ENCODE measurements at regions not wholly inside any gene's neighbourhood (a gene's known extent, or its start where the extent isn't known, plus 50 kb on each side); places are given as distances from the start of the nearest gene placed in this dataset.

DNA sequence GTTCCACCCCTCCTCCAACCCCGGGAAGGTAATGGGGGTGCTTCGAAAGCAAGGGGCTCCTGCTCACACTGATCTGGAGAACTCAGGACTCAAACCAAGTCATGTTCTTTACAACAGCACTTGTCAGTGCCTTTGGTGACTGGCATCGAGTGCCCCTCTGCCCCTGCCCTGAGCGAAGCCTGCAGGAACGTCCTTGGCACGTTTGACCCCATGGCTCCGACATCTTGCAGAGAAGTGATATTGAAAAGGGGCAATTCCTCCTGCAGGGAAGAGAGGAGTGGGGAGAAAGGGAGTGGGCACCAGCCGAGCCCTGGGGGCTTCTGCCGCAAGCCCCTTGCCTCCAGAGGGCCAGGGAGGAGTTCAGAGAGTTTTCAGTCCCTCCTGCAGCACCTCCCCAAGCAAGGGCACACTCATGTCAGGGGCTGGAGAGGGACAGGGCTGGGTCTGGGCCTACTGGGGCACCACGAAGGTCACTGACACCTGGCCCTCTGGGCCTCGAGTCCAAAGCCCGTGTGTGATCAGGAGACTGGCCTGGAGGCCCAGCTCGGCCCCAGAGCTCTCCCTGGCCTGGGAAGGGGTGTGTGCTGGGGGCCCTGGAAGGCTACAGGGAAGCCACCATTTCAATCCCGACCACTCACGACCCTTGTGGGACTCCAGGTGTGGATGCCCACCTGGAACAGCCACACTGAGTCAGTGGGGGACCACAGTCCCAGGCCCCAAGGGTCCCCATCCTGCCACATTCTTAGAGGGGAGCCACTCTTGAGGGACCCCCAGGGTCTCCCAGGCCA lies 94.9 kb upstream of the NKX1-1 start:
- Mint-ChIP-seq H3K27ac (no peak overlapping the region), H3K9me3 (no peaks in the 10 kb centered on the region), H3K27me3 (ENCODE audit: low read depth) (no peaks in the 10 kb centered on the region), H3K36me3 (ENCODE audit: low read depth) (no peaks in the 10 kb centered on the region), H3K4me1 (ENCODE audit: low read depth) (no peaks in the 10 kb centered on the region), H3K4me3 (no peak overlapping the region)

DNA sequence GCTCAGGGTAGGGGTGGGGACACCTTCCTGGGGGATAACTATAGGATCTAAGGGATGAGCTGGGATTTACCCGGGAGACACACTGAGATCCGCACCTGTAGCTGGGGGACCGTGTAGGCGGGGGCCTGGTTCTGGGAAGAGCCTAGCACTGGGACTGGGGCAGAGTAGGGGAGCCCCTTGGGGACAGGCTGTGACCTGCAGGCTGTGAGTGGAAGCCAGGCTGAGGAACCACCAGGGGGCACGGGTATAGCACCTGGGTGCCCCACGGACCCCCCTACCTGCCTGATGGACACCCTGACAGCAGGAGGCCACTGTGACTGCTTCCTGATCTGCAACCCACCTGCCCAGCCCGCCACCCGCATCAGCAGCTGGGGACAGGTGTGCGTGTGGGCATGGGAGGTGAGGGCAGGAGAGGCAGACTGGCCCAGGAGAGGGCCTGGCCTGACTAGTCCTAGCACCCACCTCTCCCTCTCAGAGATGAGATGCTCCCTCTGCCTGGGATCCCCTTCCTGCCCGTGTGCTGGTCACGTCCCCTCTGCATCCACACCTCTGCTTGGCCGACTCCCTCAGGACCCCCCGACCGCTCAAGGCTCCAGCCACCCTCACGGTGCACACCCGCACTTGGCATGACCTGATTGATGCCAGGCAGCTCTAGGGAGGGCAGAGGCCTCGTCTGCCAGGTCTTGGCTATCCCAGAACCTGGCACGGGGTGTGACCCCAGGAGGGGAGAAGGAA lies 94.2 kb upstream of the NKX1-1 start:
- Mint-ChIP-seq H3K4me3 (no peak overlapping the region), H3K36me3 (ENCODE audit: low read depth) (no peaks in the 10 kb centered on the region), H3K27ac (no peak overlapping the region), H3K27me3 (ENCODE audit: low read depth) (no peaks in the 10 kb centered on the region), H3K4me1 (ENCODE audit: low read depth) (no peaks in the 10 kb centered on the region), H3K9me3 (no peaks in the 10 kb centered on the region)

DNA sequence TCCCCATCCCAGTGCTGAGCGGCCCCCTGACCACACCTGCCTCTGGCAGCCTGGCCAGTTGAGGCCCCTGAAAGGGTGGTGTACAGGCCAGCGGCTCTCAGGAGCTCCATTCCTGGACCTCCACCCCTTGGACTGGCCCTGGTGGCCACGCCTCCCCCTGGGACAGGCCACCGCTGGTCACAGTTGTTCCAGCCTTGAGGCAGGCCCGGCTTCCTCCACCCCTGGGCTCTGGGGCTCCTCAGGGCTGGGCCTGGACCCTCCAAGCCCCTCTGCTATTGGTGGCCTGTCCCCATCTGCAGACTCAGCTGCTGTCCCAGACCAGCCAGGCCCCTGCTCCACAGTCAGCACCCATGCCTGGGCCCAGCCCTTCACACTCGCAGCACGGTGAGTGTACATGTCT lies 93.2 kb upstream of the NKX1-1 start:
- H3K4me3 Mint-ChIP-seq, result no peak overlapping the region
- H3K27ac Mint-ChIP-seq, result no peak overlapping the region
- H3K36me3 Mint-ChIP-seq (ENCODE audit: low read depth), result no peaks in the 10 kb centered on the region
- no peaks in the 10 kb centered on the region for H3K27me3 Mint-ChIP-seq (ENCODE audit: low read depth)
- H3K4me1 Mint-ChIP-seq (ENCODE audit: low read depth), result no peaks in the 10 kb centered on the region
- no peaks in the 10 kb centered on the region for H3K9me3 Mint-ChIP-seq

DNA sequence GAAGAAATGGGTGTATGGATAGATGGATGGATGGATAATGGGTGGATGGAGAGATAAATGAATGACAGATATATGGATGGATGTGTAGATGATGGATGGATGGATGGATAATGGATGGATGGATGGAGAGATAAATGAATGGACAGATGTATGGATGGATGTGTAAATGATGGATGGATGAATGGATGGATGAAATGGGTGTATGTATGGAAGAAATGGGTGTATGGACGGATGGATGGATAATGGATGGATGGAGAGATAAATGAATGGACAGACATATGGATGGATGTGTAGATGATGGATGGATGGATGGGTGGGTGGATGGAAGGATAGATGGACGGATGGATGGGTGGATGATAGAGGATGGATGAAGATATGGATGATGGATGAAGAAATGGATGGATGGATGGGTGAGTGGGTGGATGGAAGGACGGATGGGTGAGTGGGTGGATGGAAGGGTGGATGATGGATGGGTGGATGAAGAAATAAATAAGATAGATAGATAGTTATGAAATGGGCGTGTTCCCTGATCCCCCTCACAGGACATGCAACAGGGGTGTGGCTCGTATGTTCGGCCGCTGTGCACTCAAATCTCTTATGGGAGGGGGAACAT lies 91.1 kb upstream of the NKX1-1 start:
- H3K4me1 Mint-ChIP-seq (ENCODE audit: low read depth), result no peaks in the 10 kb centered on the region
- no peaks in the 10 kb centered on the region for H3K27me3 Mint-ChIP-seq (ENCODE audit: low read depth)
- no peaks in the 10 kb centered on the region for H3K36me3 Mint-ChIP-seq (ENCODE audit: low read depth)
- no peak overlapping the region for H3K4me3 Mint-ChIP-seq
- no peak overlapping the region for H3K27ac Mint-ChIP-seq
- H3K9me3 Mint-ChIP-seq, result no peaks in the 10 kb centered on the region

DNA sequence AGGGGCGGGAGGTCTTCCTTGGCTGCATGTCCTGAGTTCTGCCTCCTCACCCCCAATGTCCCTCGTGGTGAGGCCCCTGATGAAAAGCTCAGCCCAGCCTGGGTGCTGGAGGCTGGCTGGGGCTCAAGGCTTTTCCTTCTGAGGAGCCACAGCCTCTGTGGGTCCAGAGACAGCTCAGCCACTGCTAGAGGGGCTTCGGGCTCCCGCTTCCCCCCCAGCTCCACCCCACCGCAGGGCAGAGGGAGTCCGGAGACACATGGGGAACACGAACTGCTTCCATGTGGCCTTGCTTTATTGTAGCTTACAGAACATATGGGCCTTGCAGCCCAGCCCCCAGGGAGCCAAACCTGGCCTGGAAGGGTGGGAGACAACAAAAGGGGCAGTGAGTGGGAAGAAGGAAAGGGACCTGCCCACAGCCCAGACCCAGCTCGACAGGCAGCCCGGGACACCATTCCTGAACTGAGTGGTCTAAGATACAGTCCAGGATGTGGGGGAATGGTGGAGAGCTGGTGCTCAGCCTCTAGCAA lies 89.9 kb upstream of the NKX1-1 start:
- Mint-ChIP-seq H3K4me3 (no peak overlapping the region), H3K27me3 (ENCODE audit: low read depth) (no peaks in the 10 kb centered on the region), H3K27ac (no peak overlapping the region), H3K4me1 (ENCODE audit: low read depth) (no peaks in the 10 kb centered on the region), H3K36me3 (ENCODE audit: low read depth) (no peaks in the 10 kb centered on the region), H3K9me3 (no peaks in the 10 kb centered on the region)

DNA sequence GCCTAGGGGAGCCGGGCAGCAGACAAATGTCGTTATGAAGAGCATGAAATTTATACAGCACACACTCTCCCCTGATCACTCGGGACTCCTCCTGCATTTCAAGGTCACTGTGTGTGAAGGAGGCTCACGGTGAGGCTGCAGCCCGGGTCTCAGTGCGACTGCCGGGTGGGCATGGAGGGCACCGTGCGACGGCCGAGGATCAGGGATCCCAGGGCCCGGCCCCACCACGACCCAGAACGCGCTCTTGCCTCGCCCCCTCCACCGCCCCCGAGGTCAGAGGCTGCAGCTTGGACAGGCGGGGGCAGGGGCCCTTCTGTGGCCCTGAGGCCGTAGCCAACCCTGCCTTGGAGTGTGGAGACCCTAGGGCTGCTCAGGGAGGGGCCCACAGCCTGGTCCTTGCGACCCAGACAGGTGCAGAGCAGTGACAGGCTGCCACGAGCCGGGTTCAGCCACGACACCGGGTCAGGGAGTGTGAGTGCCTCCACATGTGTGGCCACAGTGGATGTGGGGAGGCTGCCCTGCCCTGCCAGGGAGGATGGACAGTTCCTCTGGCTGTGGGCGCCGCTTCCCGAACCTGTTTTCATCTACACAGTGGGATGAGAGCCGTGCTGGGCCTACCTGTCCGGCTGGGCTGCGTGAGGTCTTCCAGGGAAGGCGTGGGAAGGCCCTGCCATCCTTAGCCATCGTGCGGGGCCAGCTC lies 89.3 kb upstream of the NKX1-1 start:
- Mint-ChIP-seq H3K4me1 (ENCODE audit: low read depth) (no peaks in the 10 kb centered on the region), H3K9me3 (no peaks in the 10 kb centered on the region), H3K27me3 (ENCODE audit: low read depth) (no peaks in the 10 kb centered on the region), H3K36me3 (ENCODE audit: low read depth) (no peaks in the 10 kb centered on the region), H3K4me3 (no peak overlapping the region), H3K27ac (no peak overlapping the region)

DNA sequence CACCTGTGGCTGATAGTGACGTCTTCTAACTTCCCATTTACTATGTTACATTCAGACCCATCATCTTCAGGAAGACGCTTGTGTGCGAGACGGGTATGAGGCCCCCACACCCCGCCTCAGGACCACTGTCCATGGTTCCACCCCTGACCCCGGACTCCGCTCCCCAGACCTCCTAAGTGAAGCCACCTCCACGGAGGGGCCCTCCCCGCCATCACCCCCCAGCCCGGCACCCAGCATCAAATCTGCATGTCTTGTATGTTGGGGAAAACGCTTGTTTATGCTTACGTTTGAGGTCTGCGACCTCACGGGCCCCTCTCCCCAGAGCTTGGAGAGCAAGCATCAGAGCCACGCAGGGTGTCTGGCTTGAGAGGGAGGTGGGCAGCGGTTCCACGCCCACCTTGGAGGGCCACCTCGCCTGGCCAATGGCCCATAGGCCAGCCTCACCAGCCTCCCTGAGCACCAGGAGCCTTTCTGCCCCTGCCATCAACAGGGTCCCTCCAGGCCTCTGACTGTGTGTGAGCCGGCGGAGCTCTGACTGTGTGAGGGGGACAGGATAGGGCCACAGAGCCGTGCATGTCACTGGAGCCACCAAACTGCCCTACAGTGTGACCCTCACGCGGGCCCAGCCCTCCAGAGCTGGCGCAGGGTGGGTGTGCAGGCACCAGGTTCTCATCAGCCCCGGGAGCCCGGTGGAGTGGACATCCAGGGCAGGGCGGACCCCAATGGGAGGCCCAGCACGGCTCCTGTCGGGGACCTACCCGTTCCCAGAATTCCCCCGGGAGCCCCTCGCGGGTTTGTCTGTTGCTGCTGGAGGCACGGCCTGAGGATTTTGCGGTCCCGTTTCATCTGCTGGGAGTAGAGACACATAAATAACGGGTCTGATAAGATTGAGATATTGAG lies 88.4 kb upstream of the NKX1-1 start:
- H3K9me3 Mint-ChIP-seq, result no peaks in the 10 kb centered on the region
- H3K36me3 Mint-ChIP-seq (ENCODE audit: low read depth), result no peaks in the 10 kb centered on the region
- no peak overlapping the region for H3K27ac Mint-ChIP-seq
- H3K4me3 Mint-ChIP-seq, result no peak overlapping the region
- H3K27me3 Mint-ChIP-seq (ENCODE audit: low read depth), result no peaks in the 10 kb centered on the region
- H3K4me1 Mint-ChIP-seq (ENCODE audit: low read depth), result no peaks in the 10 kb centered on the region

DNA sequence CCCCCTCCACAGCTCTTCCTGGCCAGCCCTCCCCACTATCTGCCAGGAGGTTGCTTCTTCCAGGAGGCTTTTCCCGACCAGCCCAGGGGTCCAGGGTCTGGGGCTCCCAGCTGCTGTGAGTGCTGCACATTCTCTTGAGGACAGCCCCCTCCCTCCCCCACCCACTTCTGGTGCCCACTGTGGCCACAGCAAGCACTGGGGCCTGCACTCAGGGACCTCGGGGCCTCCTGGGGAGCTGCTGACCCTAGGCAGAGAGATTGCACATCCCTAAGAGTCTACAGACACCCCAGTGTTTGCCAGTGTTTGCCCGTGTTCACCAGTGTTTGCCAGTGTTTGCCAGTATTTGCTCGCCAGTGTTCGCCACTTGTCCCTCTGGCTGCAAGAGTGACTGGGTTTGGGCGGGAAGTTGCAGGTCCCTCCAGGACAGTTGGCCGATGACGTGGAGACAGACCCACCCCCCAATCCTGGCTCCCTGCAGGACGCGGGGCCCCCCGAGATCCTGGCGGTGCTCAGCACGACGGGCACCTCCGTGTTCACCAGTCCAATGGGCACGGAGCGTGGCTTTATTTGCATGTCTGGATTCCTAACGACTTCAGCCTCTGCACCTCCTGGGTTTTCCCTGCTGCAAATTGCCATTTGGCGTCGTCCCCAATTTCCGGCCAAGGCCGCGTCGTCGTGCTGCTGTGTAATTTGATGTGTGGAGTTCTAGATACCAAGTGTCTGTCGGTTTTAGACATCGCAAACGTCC lies 87.5 kb upstream of the NKX1-1 start:
- Mint-ChIP-seq H3K27ac (no peak overlapping the region), H3K9me3 (no peaks in the 10 kb centered on the region), H3K4me3 (no peak overlapping the region), H3K27me3 (ENCODE audit: low read depth) (no peaks in the 10 kb centered on the region), H3K36me3 (ENCODE audit: low read depth) (no peaks in the 10 kb centered on the region), H3K4me1 (ENCODE audit: low read depth) (no peaks in the 10 kb centered on the region)

DNA sequence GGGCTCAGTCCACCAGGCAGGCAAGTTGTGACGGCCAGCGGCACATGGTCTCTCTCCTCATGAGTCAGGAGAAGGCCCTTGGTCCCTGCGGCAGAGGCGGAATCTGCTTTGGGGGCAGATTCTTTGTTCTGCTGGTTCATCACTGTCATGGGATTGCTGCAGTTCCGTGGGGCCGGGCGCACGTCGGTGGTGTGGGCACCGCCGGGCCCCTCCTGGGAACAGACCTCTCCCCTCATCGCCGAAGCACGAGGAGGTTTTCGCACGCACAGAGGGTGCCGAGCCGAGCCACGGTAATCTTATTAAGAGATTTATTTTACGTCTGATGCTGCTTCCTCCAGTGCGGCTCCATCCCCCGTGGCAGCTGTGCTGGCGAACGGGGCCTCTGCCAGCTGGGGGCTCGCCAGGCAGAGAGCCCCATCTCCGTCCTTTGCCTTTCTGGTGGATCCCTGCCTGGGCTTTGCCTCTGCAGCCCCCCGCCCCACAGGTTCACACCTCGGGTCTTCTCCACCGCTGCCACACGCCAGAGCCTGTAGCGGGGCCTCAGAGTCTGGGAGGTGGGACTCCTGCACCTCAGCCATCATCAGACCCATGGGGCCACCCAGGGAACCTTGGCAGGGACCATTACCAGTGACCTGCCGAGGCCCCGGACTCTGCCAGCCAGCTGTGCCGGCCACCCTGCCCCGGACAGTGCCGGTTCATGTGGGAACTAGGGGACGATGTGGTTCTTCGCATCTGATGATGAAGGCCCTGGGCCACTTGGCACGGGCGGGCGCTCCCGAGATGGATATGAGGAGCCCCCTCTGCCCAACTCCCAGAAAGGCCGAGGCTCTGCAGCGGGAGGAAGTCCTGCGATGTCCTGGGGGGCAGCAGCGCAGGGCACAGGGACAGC lies 86.7 kb upstream of the NKX1-1 start:
- Mint-ChIP-seq H3K27ac (no peak overlapping the region), H3K36me3 (ENCODE audit: low read depth) (no peaks in the 10 kb centered on the region), H3K4me1 (ENCODE audit: low read depth) (no peaks in the 10 kb centered on the region), H3K27me3 (ENCODE audit: low read depth) (no peaks in the 10 kb centered on the region), H3K9me3 (no peaks in the 10 kb centered on the region), H3K4me3 (no peak overlapping the region)

DNA sequence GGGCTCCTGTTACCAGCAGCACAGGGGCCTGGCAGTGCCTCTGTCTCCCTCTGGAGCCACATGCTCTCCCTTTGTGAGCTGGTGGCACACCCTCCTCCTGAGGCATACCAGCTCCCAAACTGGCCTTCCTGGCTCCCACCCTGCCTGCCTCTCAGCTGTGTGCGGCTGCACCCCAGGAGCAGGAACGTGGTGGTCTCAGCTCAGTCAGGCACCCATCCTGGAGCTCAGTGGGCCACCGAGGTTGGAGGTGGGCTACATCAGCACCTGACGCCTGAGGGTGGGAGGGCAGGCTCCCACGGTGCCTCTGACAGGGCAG lies 85.9 kb upstream of the NKX1-1 start:
- Mint-ChIP-seq H3K27ac (no peak overlapping the region), H3K9me3 (peaks cover 7% of the 10 kb centered on the region), H3K27me3 (ENCODE audit: low read depth) (no peaks in the 10 kb centered on the region), H3K4me3 (no peak overlapping the region), H3K4me1 (ENCODE audit: low read depth) (no peaks in the 10 kb centered on the region), H3K36me3 (ENCODE audit: low read depth) (no peaks in the 10 kb centered on the region)

DNA sequence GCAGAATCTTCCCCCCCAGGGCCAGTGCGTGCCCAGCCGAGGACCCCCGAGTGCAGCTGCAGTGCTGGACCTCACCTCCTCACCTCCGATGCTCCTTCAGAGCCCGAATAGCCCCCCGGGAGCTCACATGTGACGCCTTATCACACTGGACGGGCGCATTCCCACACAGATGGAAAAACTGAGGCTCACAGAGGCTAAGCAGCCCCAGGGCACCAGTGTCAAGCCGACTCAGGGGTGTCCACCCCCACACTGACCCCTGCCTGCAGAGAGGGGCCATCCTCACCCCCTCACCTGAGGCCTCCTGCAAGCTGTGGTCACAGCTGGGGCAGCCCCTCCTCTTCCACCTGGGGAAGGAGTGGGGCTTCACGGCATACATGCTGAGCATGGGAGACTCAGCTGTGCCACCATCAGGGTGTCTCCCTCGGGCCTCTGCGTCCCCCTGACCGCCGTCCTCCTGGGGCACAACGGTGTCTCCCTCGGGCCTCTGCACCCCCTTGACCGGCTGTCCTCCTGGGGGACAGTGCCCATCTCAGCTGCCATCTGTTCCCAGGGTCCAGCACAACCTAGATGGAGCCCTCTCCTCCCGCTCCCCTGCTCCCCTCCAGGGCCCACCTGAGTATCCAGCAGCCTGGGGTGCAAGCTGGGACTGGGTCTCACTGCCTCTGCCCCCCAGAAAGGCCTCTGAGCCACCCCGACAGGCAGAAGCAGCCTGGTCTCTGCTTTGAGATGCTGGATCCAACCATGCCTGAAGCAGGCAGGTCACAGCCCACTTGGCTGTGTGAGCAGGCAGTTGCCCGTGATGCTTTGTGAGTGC lies 85.3 kb upstream of the NKX1-1 start:
- Mint-ChIP-seq H3K27me3 (ENCODE audit: low read depth) (no peaks in the 10 kb centered on the region), H3K36me3 (ENCODE audit: low read depth) (no peaks in the 10 kb centered on the region), H3K4me3 (no peak overlapping the region), H3K27ac (no peak overlapping the region), H3K4me1 (ENCODE audit: low read depth) (no peaks in the 10 kb centered on the region), H3K9me3 (peaks cover 10% of the 10 kb centered on the region)

DNA sequence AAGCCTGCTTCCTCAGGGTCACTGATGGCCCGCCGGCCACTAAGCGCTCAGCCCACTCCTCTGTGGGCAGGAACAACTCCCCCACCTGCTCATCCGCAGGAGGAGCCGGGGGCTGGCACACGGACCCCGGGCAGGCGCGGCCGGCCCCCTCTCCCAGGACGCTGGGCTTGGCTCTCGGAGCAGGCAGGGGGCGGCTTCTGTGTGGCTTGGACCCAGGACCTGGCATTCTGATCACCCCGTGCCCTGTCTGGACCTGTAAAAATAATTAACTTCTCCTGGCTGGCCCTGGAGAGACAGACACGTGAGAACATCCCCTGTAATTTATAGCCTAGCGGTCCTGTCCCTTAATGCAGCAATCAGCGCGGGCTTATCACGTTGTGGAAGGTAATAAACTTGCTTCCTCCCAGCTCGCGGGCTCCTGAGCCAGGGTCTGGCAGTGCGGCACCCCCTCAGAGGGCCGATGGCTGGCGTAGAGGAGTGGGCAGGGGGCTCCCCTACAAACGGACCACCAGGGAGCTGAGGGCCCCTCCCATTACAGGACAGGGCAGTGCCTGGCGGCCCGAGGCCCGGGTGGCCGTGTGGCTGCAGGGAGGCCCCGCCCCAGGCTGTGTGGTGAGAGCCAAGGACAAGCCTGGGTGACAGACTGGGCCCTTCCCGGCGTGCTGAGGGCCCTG lies 84.5 kb upstream of the NKX1-1 start:
- no peak overlapping the region for H3K4me3 Mint-ChIP-seq
- no peaks in the 10 kb centered on the region for H3K4me1 Mint-ChIP-seq (ENCODE audit: low read depth)
- H3K27me3 Mint-ChIP-seq (ENCODE audit: low read depth), result no peaks in the 10 kb centered on the region
- H3K27ac Mint-ChIP-seq, result no peak overlapping the region
- peaks cover 1% of the 10 kb centered on the region for H3K36me3 Mint-ChIP-seq (ENCODE audit: low read depth)
- peaks cover 17% of the 10 kb centered on the region for H3K9me3 Mint-ChIP-seq
